Fibroblast of lung (primary cell): ENCODE measurements at regions not wholly inside any gene's neighbourhood (a gene's known extent, or its start where the extent isn't known, plus 50 kb on each side); places are given as distances from the start of the nearest gene placed in this dataset.

Source experiments
- CTCF ChIP-seq, 2 donors: IDR thresholded peaks in 1 of 2; conservative IDR thresholded peaks in 1 of 2; 1 replicate in 1 of 2; 2 replicates in 1 of 2; pipeline ENCODE4 v1.5.1; 2011 to 2012; ENCODE audit warnings: low read length in 2 of 2, control low read depth in 1 of 2, inconsistent platforms in 1 of 2, low read depth in 1 of 2, mild to moderate bottlenecking in 1 of 2
- EZH2 ChIP-seq: IDR thresholded peaks from 2 replicates; pipeline ENCODE4 v1.5.1; 2012; ENCODE audit warnings: low read length, control low read depth, mild to moderate bottlenecking; ENCODE audit errors: missing control alignments

- TF ChIP-seq CTCF (conservative IDR thresholded peaks at IDR 0.05 in 1 of 2, IDR thresholded peaks at IDR 0.05 in 1 of 2; ENCODE audit: low read depth in 1 of 2, low read length in 2 of 2): no peak
- no peak for TF ChIP-seq EZH2
Measured at GRCh38 chr20:17823409-17824144, 123.8 kb downstream of the BANF2 start.
